ELF-1 (cell line): ENCODE measurements at regions not wholly inside any gene's neighbourhood (a gene's known extent, or its start where the extent isn't known, plus 50 kb on each side); places are given as distances from the start of the nearest gene placed in this dataset.
"Not testable (repeated sequence)": the region's sequence is repeated elsewhere in the genome, so short reads cannot be mapped to it uniquely, and the experiment has no call there.

Experiments used
- DNase-seq: peaks from one replicate; pipeline ENCODE4 v3.0.0-alpha.2; 2016; ENCODE audit warnings: low read depth, low spot score

DNA sequence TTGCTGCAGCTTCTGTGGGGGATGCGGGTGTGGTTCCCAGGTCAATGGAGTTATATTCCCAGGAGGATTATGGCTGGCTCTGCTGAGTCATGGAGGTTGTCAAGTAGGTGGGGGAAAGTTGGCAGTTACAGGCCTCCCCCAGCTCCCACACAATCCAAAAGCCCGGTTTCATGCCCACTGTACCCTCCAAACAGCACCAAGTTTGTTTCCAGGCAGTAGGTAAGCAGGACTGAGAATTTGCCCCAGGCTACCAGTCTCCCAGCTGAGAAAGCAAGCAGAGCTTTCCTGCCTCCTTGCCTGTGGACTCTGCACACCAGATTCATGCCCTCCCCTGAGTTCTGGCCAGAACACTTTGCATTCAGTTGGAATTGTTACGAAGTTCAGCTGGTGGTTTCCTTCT is 578.2 kb downstream of the MEI4 start:
- DNase-seq, result peak; percentile 21

DNA sequence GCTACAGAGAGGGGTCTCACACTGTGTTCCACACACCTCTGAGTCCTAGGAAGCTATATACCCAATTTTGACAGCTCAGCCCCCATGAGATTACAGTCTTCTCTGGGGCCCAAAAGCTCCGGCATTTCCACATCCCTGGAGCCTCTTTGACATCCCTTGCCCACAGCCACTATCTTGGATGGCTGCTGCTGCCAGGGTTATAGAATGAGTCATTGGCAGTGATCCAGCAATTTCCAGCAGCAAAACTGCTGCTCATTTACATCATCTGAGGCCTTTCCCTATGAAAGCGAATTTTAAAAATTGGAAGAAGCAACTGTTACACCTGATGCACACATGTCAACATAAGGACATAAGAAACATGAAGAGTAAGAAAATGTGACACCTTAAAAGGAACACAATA is 590.7 kb downstream of the MEI4 start:
- no peak for DNase-seq

DNA sequence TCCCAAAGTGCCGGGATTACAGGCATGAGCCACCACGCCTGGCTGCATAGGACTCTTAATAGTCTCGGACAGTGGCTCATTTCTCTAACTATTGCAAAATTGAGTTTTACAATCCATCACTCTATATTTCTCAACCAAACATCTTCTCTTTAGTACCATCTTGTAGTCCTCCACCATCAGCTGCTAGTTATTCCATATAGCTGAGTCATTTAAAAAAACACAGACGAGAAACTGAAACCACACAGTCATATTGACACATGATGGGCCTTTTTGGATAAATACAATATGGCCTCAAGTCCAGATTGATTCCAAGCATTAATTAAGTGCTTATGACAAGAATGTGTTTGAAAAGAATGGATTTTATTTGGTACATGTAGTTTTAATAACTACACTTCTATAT is 599.1 kb downstream of the MEI4 start:
- no peak for DNase-seq

DNA sequence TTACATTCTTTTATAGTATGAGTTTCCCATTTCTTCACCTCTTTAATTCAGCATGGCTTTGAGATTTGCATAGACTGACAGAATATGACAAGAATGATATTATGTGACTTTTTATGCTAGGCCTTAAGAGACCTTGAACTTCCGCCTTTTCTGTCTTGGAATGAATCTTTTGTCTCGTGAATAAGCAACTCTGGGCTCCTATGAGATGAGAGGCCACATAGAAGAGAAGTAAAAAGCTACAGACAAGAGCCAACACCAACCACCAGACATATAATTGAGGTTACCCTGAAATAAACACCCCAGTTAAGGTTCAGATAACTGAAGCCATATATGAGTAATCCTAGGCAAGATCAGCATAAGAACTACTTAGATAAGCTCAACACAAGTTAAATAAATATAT is 600.8 kb downstream of the MEI4 start:
- DNase-seq, result no peak

DNA sequence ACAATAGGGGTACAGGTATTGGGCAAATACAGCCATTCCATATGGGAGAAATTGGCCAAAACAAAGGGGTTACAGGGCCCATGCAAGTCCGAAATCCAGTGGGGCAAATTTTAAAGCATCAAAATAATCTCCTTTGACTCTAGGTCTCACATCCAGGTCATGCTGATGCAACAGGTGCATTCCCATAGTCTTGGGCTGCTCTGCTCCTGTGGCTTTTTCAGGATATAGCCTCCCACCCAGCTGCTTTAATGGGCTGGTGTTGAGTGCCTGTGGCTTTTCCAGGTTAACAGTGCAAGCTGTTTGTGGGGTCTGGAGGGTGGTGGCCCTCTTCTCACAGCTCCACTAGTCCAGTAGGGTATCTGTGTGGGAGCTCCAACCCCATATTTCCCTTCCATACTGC is 607.1 kb downstream of the MEI4 start:
- no peak for DNase-seq

DNA sequence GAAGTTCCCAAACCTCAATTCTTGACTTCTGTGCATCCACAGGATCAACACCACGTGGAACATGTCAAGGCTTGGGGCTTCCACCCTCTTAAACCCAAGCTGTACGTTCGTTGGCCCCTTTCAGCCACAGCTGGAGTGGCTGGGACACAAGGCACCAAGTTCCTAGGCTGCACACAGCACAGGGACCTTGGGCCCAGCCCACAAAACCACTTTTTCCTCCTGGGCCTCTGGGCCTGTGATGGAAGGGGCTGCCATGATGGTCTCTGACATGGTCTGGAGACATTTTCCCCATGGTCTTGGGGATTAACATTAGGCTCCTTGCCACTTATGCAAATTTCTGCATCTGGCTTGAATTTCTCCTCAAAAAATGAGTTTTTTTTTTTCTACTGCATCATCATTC is 606.9 kb upstream of the IRAK1BP1 start:
- DNase-seq, result not testable (repeated sequence)

DNA sequence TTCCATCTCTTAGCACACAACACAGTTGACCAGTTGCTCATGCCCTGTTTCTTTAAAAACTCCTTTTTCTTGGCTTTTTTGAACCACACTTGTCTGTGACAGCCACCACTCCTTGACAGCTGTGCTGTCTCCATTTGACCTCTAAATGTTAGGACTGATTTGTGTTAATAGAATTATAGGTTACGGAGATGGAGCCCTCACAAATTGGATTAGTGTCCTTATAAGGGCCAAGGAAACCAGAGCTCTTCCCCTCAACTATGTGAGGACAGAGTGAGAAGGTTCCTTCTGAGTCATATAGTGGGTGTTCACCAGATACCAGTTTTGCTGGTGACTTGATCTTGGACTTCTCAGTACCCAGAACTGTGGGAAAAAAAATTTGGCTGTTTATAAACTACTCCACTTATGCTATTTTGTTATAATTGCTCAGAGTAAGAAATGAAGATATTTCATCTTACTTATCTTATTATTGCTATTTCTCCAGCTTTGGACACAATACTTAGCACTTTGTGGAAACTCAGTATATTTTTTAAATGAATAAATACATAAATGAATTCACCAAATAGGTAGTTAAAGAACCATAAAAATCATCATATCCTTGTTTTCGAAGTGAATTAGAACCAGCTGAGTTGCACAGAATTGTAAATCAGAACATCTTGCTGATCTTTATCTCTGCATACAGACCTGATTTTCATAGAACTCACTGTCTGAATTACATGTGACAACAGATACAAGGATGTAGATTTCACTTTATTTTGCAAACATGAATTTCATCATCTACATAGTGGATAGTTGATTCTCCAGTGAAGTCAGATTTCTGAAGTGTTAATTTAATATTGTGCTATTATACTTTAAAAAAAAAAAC is 598.5 kb upstream of the IRAK1BP1 start:
- no peak for DNase-seq

DNA sequence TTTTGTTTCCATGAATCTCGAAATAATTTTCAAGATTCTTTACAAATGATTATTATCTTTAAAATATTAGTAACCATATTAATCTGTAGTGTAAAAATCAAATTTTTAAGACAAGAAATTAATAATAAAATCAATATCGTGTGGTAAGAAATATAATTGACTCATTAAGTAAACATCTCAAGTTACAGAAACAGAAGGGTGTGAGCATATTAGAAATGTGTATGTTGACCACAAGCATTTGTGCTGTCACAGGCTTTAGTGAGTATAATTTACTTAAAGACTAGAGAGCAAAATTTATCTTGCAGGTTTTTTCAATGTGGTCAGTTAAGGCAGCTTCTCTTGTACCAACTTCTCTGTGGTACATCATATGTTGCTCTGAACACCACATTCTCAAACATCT is 566.5 kb upstream of the IRAK1BP1 start:
- no peak for DNase-seq

DNA sequence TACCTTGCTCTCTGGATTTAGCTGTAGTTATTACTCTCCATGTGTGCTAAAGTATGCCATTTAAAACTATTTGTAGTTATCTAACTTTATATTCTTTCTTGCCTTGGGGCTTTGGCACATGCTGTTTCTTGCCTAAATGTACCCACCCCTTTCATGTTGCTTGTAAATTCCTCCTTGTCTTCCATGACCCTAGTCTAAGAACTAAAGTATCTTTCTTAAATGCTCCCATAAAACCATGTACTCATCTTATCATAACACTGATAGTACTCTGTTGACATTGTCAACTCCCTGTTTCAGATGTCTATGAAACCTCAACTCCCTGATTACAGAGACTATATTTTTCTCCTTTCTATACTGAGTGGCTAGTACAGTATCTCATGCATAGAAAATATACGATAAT is 564.9 kb upstream of the IRAK1BP1 start:
- no peak for DNase-seq

DNA sequence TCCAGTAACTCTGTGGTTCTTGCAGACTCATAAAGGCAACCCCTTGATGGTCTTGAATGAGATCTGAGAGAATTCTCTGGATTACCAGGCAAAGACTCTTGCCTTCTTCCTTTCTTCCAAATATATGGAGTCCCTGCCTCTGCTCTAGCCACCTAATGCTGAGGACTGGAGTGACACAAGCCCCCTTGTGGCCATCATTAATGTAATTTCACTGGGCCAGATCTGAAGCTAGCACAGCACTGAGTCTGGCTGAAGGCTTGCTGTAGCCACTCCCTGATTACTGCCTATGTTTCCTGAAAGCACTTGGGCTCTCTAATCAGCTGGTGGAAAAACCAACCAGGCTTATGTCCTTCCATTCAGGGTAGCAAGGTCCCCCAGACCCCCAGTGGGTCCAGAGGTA is 559.3 kb upstream of the IRAK1BP1 start:
- DNase-seq, result no peak

DNA sequence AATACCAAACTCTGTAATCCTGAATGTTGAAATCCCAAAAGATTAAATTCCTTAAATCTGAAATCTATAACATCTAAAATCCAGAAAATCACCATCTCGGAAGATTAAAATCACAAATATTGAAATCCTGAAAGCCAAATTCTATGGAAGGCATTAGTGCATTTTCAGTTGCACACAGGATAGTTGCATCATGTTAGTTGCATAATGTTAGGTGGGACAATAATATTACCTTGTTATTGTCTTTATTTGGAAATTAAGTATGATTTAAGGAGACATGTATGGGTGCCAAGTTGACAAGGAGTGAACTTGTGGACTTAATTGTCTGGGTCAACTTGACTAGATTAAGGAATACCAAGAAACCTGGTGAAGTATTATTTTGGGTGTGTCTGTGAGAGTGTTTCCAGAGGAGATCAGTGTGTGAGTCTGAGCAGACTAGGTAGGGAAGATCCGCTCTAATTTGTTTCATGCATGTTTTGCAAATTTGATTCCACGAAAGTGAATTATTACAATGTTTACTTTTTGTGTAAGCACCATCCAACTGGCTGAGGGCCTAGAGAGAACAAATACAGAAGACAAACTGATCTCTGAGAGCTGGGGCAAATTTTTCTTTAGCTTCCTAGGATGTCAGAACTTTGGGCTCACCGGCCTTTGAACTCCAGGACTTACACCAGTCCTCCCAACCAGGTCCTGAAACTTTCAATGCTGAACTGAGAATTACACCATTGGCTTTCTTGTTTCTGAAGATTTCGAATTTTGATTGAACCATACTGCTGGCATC is 545.1 kb upstream of the IRAK1BP1 start:
- DNase-seq, result no peak

DNA sequence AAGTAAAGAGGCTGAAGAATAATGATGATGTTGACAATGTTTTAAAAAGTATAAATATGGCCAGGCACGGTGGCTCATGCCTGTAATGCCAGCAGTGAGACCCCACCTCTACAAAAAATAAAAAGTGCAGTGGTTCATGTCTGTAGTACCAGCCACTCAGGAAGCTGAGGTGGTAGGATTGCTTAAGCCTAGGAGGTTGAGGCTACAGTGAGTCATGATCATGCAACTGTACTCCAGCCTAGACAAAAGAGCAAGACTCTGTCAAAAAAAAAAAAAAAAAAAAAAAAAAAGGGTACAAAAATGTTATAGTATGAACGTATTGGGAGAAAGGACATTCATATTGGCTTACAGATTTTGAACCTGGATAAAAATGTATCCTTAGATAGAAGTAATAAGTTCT is 543.1 kb upstream of the IRAK1BP1 start:
- DNase-seq, result no peak

DNA sequence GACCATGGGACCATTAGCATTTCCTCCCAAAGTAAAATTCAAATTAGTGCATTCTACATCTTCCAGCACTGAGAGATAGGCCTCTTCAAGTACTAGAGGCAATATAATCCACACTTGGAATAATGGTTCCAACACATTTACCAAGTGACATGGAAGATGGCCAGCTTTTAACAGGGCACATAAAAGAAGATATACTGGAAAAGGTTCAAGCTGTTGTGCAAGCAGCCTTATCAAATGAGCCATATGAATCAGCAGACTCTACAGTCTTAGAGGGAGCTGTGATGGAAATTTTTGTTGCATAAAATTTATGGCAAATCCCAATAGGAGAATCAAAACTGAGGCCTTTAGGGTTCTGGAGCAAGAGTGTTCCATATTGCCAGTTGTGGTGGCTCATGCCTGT is 526.6 kb upstream of the IRAK1BP1 start:
- DNase-seq, result no peak

DNA sequence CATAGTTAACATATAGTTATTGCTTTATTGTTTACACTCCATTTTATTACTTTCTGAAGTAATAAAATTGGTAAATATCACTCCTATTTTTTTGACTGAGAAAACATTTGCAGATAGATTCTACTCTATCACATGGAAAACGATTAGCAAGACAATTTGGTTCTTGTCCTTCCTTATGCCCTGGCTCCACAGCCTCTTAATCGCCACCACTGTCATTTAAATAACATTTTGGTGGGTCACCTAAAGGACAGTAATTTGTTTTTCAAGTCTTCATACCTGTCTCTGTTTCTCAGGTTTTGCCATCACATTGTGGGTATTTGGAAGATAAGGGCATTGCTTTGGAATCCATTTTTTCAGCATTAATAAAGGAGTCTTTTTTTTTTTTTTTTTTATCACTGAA is 521.5 kb upstream of the IRAK1BP1 start:
- DNase-seq, result no peak

DNA sequence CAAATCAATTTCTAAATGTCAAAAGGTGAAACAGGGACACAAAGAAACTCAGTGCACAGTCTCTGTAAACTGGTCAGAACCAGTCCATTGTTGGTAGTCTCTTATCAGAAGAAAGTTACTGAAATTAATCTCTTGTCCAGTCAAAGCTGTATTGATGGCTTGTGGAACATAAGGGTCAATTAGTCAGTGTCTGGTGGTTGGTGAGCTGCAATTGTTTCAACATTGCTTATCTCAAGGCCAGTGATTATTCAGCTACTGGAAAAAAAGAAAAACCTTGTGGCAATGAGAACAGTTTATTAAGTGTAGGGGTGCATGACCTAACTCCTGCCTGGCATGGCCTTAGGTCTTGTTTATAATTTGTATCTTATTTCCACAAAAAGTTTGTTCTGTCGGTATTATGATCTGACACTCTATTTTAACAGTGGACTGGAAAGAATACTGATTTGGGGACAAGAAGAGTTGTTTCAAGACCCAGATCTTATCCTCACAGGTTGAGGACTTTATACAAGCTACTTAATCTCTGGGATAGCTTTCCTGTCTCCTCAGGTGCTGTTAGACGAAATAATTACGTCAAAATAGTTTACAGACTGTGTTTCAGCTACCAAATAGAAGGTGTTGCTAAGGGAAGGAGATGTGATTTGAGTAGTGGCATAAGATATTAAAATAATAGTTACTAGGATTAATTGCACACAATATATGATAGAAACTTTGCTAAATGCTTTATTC is 520.0 kb upstream of the IRAK1BP1 start:
- no peak for DNase-seq

DNA sequence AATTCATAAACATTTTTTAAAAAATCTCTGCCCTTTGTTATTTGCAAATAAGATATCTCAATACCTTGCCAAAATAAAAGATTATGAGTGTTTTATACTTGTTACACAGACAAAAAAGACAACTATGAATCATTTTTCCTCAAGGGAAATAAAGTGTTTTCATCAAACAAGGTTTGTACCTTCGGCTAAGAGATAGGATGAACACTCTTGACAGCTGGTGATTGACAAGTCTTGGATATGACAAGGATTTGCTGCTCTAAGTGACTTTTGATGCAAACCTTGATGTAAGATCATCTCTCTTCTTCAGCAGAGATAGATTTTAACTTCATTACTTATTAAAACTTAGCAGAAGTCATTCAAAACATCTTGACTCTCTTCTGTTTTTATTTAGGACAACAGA is 514.3 kb upstream of the IRAK1BP1 start:
- no peak for DNase-seq

DNA sequence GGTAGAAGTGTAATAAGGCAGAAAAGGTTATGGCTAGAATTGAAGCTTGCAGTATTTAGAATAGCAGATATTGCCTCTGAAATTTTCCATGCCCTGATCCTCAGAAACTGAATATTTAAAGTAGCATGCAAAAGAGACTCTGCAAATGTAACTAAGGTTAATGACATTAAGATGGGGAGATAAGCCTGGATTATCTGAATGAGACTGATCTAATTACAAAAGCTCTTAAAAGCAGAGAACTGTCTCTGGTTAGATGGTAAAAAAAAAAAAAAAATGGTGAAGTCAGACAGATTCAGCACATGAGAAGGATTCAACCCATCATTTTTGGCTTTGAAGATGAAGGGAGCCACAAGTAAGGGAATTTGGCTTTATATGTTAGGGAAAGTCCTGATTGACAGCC is 503.7 kb upstream of the IRAK1BP1 start:
- DNase-seq, result no peak

DNA sequence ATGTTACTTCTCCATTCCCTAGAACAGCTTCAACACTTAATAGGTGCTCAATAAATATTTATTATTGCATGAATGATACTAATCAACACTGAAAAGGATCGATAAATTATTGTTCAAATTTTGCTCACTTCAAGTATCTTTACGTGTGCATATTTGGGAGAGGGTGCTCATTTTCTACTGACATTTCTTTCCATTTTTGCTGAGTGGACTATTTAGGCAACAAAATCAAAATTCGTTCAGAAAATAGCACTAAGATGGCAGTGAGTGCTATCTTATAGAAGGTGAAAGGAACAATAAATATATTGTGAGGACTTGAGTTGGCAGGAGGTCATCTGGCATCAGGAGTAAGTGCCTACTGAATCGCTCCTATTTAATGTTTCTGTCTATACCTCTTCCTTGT is 501.9 kb upstream of the IRAK1BP1 start:
- no peak for DNase-seq

DNA sequence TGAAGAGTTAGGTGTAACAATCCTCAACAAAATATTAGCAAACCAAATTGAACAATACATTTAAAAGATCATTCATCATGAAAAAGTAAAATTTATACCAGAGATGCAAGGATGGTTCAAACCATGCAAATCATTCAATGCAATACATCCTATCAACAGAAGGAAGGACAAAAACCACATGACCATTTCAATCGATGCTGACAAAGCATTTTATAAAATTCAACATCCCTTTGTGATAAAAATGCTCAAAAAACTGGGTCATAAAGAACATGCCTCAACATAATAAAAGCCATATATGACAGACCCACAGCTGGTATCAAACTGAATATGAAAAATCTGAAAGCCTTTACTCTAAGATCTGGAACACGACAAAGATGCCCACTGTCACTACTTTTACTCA is 490.3 kb upstream of the IRAK1BP1 start:
- no peak for DNase-seq

DNA sequence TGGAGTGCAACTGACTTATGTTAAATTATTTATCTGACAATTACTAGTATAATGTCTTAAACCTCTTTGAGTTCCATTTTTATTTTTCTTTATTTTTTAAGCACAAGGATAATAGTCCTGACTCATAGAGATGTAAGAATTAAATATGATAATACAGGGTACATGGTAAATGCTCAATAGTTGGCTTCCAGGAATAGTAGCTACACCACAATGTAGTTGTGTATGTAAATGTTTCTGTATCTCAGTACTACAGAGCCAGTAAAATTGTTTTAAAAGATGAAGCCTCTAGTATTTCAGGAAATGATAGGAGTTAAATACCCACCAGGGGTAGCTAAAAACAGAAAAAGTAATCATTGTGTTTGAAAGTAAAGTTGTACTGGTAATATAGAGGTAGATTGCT is 487.4 kb upstream of the IRAK1BP1 start:
- DNase-seq, result no peak

DNA sequence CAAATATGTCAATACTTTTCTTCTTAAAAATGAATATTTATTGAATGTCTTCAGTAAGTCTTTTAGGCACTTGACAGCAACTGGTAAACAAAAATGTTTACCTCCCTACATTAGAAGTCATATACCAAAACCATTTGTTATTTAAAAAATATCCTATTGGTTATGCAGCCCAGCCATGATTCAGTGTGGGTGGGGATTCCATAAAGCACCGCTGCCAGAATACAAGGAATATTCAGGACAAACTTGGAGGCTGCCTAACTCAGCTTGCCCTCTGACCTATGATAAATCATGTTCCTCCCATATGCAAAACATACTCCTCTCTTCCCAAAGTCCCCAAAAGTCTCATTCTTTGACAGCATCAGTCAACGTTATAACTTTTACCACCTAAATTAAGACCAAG is 486.8 kb upstream of the IRAK1BP1 start:
- no peak for DNase-seq

DNA sequence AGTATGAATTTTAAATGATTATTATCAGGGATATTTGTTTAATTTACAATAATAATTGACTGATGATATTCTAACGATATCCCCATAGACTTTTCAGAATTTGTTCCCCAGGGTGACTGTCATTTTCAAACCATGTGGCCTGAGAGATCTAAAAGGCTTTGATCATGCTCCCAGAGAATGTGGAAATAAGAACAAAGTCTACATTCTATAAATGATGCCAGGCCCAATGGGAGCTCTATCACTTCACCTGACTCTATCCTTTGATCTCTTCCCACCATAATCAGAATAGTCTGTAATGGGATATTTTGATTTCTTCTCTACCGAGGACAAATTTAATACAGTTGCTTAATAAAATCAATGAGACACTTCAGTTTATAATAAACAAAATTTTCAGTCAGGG is 483.4 kb upstream of the IRAK1BP1 start:
- no peak for DNase-seq

DNA sequence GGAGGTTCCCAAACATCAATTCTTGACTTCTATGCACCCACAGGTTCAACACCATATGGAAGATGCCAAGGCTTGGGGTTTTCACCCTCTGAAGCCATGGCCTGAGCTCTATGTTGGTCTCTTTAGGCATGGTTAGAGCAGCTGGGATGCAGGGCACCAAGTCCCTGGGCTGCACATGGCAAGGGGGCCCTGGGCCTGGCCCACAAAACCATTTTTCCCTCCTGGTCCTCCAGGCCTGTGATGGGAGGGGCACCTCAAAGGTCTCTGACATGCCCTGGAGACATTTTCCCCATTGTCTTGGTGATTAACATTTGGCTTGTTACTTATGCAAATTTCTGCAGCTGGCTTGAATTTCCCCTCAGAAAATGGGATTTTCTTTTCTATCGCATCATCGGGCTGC is 480.5 kb upstream of the IRAK1BP1 start:
- DNase-seq, result not testable (repeated sequence)
